ENCODE measurements at regions not wholly inside any gene's neighbourhood (a gene's known extent, or its start where the extent isn't known, plus 50 kb on each side); places are given as distances from the start of the nearest gene placed in this dataset.

DNA sequence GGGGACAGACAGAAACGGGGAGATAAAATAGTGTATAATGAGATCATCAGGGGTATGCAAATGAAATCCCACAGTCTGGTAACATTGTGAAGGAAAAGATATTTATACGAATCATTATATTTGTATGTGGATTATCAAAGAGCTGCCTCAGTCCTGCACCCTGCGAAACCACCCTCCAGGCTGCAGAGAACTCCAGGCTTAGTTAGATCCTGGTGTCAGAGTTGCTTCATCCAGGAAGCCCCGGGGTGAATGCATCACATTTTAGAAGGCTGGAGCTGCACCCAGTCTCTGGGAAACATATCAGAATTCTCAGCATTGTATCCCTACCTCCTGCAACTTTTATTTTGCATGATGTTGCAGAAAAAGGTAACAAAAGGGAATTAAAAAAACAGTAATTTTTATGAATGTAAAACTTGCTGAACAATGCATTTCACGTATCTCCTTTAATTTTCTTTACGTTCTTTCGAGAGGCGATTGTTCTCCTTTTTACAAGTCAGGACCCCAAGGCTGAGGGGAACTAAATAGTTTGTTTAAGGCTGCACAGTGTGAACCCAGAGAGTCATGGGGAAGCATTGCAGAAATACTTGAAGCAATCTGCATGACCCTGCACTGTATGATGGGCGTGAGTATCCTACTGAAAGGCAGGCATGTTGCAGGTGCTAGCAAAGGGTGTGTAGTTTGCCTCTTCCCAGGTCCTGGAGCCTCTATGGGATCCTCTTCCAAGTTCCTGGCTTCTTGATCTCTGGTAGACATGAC lies 299.5 kb upstream of the CLNK start:
- no peak overlapping the region for H3K27ac ChIP-seq (ENCODE audit: low read depth, low read length)
- no peaks in the 10 kb centered on the region for H3K36me3 ChIP-seq (ENCODE audit: control insufficient read depth in 3 of 3, insufficient read depth in 3 of 3, low read length in 3 of 3)
- no peaks in the 10 kb centered on the region for H3K4me1 ChIP-seq (ENCODE audit: control insufficient read depth in 3 of 3, insufficient read depth in 3 of 3, low read length in 3 of 3)
- H3K4me3 ChIP-seq (ENCODE audit: low read length in 3 of 3) = no peak overlapping the region
- no peak overlapping the region for H3K9ac ChIP-seq (ENCODE audit: low read depth in 1 of 3, low read length in 3 of 3)
- peaks cover 0 to 2% (median 0%) of the 10 kb centered on the region in 3 donors for H3K9me3 ChIP-seq (ENCODE audit: control insufficient read depth in 3 of 3, low read length in 3 of 3)
- no peaks in the 10 kb centered on the region for H3K27me3 ChIP-seq (ENCODE audit: control insufficient read depth in 3 of 3, insufficient read depth in 3 of 3, low read length in 3 of 3)

DNA sequence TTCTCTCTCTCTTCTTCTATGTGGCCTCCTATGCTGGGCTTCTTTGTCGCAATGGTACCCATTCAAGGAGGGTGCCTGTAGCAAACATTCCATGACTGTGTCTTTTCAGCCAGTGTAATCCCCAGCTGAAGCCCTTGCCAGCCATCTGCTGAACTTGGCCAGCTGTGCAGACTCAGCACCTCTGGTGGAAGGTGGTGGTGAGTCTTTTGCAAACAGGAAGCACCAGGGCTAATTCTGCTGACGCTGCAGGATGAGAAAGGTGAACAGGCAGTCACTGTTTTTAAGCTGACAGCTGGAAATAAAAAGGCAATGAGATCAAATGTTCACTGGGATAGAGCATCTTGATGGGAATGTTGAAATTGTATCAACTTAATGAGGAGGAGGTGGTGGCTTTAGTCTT lies 298.7 kb upstream of the CLNK start:
- Histone ChIP-seq H3K9me3 (ENCODE audit: control insufficient read depth in 3 of 3, low read length in 3 of 3) (no peaks in the 10 kb centered on the region), H3K27me3 (ENCODE audit: control insufficient read depth in 3 of 3, insufficient read depth in 3 of 3, low read length in 3 of 3) (no peaks in the 10 kb centered on the region), H3K27ac (ENCODE audit: low read depth, low read length) (no peak overlapping the region), H3K36me3 (ENCODE audit: control insufficient read depth in 3 of 3, insufficient read depth in 3 of 3, low read length in 3 of 3) (no peaks in the 10 kb centered on the region), H3K4me1 (ENCODE audit: control insufficient read depth in 3 of 3, insufficient read depth in 3 of 3, low read length in 3 of 3) (no peaks in the 10 kb centered on the region), H3K4me3 (ENCODE audit: low read length in 3 of 3) (no peak overlapping the region), H3K9ac (ENCODE audit: low read depth in 1 of 3, low read length in 3 of 3) (no peak overlapping the region)

DNA sequence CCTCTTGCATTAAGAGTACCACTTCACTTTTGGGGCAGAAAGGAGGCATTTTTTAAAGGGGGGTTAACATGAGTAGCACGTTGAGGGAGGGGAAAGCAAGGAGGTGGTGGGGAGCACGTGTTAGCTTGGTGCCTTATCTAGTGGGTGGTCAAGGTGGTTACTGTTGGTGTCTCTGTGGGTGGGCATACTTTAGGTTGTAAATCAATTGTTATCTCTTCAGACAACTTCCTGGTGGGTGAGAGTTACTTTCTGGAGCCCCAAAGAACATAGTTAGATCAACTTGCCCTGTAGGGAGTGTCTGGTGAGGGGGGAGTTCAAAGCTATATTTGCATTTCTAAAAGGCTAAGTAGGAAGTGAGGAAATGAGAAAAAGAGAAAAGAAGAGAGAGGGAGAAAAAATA lies 297.7 kb upstream of the CLNK start:
- Histone ChIP-seq H3K9me3 (ENCODE audit: control insufficient read depth in 3 of 3, low read length in 3 of 3) (no peaks in the 10 kb centered on the region), H3K27me3 (ENCODE audit: control insufficient read depth in 3 of 3, insufficient read depth in 3 of 3, low read length in 3 of 3) (no peaks in the 10 kb centered on the region), H3K4me3 (ENCODE audit: low read length in 3 of 3) (no peak overlapping the region), H3K9ac (ENCODE audit: low read depth in 1 of 3, low read length in 3 of 3) (no peak overlapping the region), H3K36me3 (ENCODE audit: control insufficient read depth in 3 of 3, insufficient read depth in 3 of 3, low read length in 3 of 3) (no peaks in the 10 kb centered on the region), H3K27ac (ENCODE audit: low read depth, low read length) (no peak overlapping the region), H3K4me1 (ENCODE audit: control insufficient read depth in 3 of 3, insufficient read depth in 3 of 3, low read length in 3 of 3) (no peaks in the 10 kb centered on the region)

DNA sequence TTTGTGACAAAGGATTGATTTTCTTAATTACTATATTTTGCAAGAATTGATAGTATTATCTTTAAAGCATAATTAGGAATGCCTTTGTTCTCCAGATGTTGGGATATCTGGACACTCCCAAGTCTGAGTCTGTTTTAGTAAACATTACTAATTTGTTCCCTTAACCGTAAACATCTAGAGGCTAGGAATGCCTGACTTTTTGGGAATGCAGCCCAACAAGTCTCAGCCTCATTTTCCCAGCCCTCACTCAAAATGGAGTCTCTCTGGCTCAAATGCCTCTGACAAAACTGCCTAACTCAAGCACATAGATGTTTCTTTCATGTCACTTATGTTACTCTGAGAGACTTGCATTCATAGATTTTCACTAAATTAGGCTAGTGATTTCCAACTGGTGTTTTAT lies 297.0 kb upstream of the CLNK start:
- Histone ChIP-seq H3K9ac (ENCODE audit: low read depth in 1 of 3, low read length in 3 of 3) (no peak overlapping the region), H3K9me3 (ENCODE audit: control insufficient read depth in 3 of 3, low read length in 3 of 3) (no peaks in the 10 kb centered on the region), H3K4me3 (ENCODE audit: low read length in 3 of 3) (no peak overlapping the region), H3K27me3 (ENCODE audit: control insufficient read depth in 3 of 3, insufficient read depth in 3 of 3, low read length in 3 of 3) (no peaks in the 10 kb centered on the region), H3K27ac (ENCODE audit: low read depth, low read length) (no peak overlapping the region), H3K4me1 (ENCODE audit: control insufficient read depth in 3 of 3, insufficient read depth in 3 of 3, low read length in 3 of 3) (no peaks in the 10 kb centered on the region), H3K36me3 (ENCODE audit: control insufficient read depth in 3 of 3, insufficient read depth in 3 of 3, low read length in 3 of 3) (no peaks in the 10 kb centered on the region)

DNA sequence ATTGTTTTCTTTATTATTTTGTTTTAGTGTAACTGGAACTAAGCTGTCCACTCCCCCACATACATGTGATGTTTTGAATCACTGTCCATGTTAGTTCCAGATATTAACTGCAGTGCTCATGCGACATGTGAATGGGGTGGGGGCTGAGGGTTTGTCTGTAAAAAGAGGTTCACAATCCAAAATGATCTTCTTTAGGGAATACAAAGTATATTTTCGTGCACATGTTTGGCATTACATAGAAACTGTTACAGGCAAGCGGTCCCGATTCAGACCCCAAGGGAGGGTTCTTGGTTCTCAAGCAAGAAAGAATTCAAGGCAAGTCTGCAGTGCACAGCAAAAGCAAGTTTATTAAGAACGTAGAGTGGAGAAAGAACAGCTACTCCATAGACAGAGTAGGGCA lies 296.5 kb upstream of the CLNK start:
- Histone ChIP-seq H3K4me3 (ENCODE audit: low read length in 3 of 3) (no peak overlapping the region), H3K9me3 (ENCODE audit: control insufficient read depth in 3 of 3, low read length in 3 of 3) (no peaks in the 10 kb centered on the region), H3K27me3 (ENCODE audit: control insufficient read depth in 3 of 3, insufficient read depth in 3 of 3, low read length in 3 of 3) (no peaks in the 10 kb centered on the region), H3K27ac (ENCODE audit: low read depth, low read length) (no peak overlapping the region), H3K4me1 (ENCODE audit: control insufficient read depth in 3 of 3, insufficient read depth in 3 of 3, low read length in 3 of 3) (no peaks in the 10 kb centered on the region), H3K9ac (ENCODE audit: low read depth in 1 of 3, low read length in 3 of 3) (no peak overlapping the region), H3K36me3 (ENCODE audit: control insufficient read depth in 3 of 3, insufficient read depth in 3 of 3, low read length in 3 of 3) (no peaks in the 10 kb centered on the region)

- Histone ChIP-seq H3K4me3 (ENCODE audit: low read length in 3 of 3) (no peak overlapping the region), H3K4me1 (ENCODE audit: control insufficient read depth in 3 of 3, insufficient read depth in 3 of 3, low read length in 3 of 3) (no peaks in the 10 kb centered on the region), H3K9me3 (ENCODE audit: control insufficient read depth in 3 of 3, low read length in 3 of 3) (no peaks in the 10 kb centered on the region), H3K36me3 (ENCODE audit: control insufficient read depth in 3 of 3, insufficient read depth in 3 of 3, low read length in 3 of 3) (no peaks in the 10 kb centered on the region), H3K27me3 (ENCODE audit: control insufficient read depth in 3 of 3, insufficient read depth in 3 of 3, low read length in 3 of 3) (no peaks in the 10 kb centered on the region), H3K27ac (ENCODE audit: low read depth, low read length) (no peak overlapping the region), H3K9ac (ENCODE audit: low read depth in 1 of 3, low read length in 3 of 3) (no peak overlapping the region)
Observed at GRCh38 chr4:10979032-10979431, 294.5 kb upstream of the CLNK start.

DNA sequence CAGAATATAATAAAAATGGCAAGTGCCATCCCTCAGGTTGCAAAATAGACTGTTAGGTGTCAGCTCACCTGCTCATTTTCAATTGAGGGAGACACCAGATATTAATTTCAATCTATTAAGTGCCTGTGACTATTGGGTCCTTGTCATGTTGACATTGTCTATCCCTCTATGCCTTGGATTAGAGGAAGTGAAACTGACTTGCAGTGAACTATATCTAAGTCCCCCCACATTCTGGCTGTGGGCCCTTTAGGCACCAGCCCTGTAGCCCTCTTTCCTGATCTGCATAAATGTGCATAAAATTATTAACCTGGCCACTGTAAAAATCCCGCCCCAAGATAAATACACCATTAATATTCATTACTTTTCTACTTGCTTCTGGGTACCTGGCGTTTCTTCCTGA lies 293.0 kb upstream of the CLNK start:
- no peaks in the 10 kb centered on the region for H3K27me3 ChIP-seq (ENCODE audit: control insufficient read depth in 3 of 3, insufficient read depth in 3 of 3, low read length in 3 of 3)
- no peaks in the 10 kb centered on the region for H3K9me3 ChIP-seq (ENCODE audit: control insufficient read depth in 3 of 3, low read length in 3 of 3)
- H3K4me1 ChIP-seq (ENCODE audit: control insufficient read depth in 3 of 3, insufficient read depth in 3 of 3, low read length in 3 of 3) = no peaks in the 10 kb centered on the region
- no peaks in the 10 kb centered on the region for H3K36me3 ChIP-seq (ENCODE audit: control insufficient read depth in 3 of 3, insufficient read depth in 3 of 3, low read length in 3 of 3)
- no peak overlapping the region for H3K9ac ChIP-seq (ENCODE audit: low read depth in 1 of 3, low read length in 3 of 3)
- H3K27ac ChIP-seq (ENCODE audit: low read depth, low read length) = no peak overlapping the region
- H3K4me3 ChIP-seq (ENCODE audit: low read length in 3 of 3) = no peak overlapping the region

- Histone ChIP-seq H3K27ac (ENCODE audit: low read depth, low read length) (no peak overlapping the region), H3K9ac (ENCODE audit: low read depth in 1 of 3, low read length in 3 of 3) (no peak overlapping the region), H3K4me1 (ENCODE audit: control insufficient read depth in 3 of 3, insufficient read depth in 3 of 3, low read length in 3 of 3) (no peaks in the 10 kb centered on the region), H3K27me3 (ENCODE audit: control insufficient read depth in 3 of 3, insufficient read depth in 3 of 3, low read length in 3 of 3) (no peaks in the 10 kb centered on the region), H3K9me3 (ENCODE audit: control insufficient read depth in 3 of 3, low read length in 3 of 3) (no peaks in the 10 kb centered on the region), H3K4me3 (ENCODE audit: low read length in 3 of 3) (no peak overlapping the region), H3K36me3 (ENCODE audit: control insufficient read depth in 3 of 3, insufficient read depth in 3 of 3, low read length in 3 of 3) (no peaks in the 10 kb centered on the region)
Observed at GRCh38 chr4:10974371-10974770, 289.8 kb upstream of the CLNK start.

GRCh38 chr4:10973686-10974085 lies 289.1 kb upstream of the CLNK start:
- Histone ChIP-seq H3K27me3 (ENCODE audit: control insufficient read depth in 3 of 3, insufficient read depth in 3 of 3, low read length in 3 of 3) (no peaks in the 10 kb centered on the region), H3K27ac (ENCODE audit: low read depth, low read length) (no peak overlapping the region), H3K9ac (ENCODE audit: low read depth in 1 of 3, low read length in 3 of 3) (no peak overlapping the region), H3K4me1 (ENCODE audit: control insufficient read depth in 3 of 3, insufficient read depth in 3 of 3, low read length in 3 of 3) (no peaks in the 10 kb centered on the region), H3K36me3 (ENCODE audit: control insufficient read depth in 3 of 3, insufficient read depth in 3 of 3, low read length in 3 of 3) (no peaks in the 10 kb centered on the region), H3K9me3 (ENCODE audit: control insufficient read depth in 3 of 3, low read length in 3 of 3) (no peaks in the 10 kb centered on the region), H3K4me3 (ENCODE audit: low read length in 3 of 3) (no peak overlapping the region)

GRCh38 chr4:10971800-10972401 lies 287.3 kb upstream of the CLNK start:
- Histone ChIP-seq H3K27ac (ENCODE audit: low read depth, low read length) (no peak overlapping the region), H3K4me1 (ENCODE audit: control insufficient read depth in 3 of 3, insufficient read depth in 3 of 3, low read length in 3 of 3) (no peaks in the 10 kb centered on the region), H3K4me3 (ENCODE audit: low read length in 3 of 3) (no peak overlapping the region), H3K9ac (ENCODE audit: low read depth in 1 of 3, low read length in 3 of 3) (no peak overlapping the region), H3K27me3 (ENCODE audit: control insufficient read depth in 3 of 3, insufficient read depth in 3 of 3, low read length in 3 of 3) (no peaks in the 10 kb centered on the region), H3K36me3 (ENCODE audit: control insufficient read depth in 3 of 3, insufficient read depth in 3 of 3, low read length in 3 of 3) (no peaks in the 10 kb centered on the region), H3K9me3 (ENCODE audit: control insufficient read depth in 3 of 3, low read length in 3 of 3) (no peaks in the 10 kb centered on the region)

All from skeletal muscle tissue (tissue), 3 donors.